GM21717 (cell line): ENCODE measurements at regions not wholly inside any gene's neighbourhood (a gene's known extent, or its start where the extent isn't known, plus 50 kb on each side); places are given as distances from the start of the nearest gene placed in this dataset.

Source experiments
- ATAC-seq: cut with Tn5 transposase; IDR thresholded peaks from one replicate; pipeline ENCODE4 v1.9.1; 2021; ENCODE audit warnings: mild to moderate bottlenecking, moderate library complexity; ENCODE audit not compliant: unreplicated experiment

DNA sequence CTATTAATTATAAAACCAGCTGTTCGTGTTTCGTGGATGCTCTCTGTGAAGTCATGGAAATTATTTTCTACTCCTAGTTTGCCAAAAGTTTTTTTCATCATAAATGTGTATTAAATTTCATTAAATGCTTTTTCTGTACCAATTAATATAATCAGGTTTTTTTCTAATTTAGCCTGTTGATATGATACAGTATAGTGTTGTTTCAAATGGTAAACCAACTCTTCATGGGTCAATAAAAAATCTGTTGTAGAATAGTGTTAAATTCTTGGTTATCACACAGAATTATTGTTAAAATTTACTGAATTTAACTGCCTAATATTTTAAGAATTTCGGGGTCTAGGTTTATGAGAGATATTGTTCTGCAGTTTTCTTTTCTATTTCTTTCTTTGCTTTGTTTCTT, 505.9 kb upstream of the MANEA start:
- ATAC-seq = no peak

DNA sequence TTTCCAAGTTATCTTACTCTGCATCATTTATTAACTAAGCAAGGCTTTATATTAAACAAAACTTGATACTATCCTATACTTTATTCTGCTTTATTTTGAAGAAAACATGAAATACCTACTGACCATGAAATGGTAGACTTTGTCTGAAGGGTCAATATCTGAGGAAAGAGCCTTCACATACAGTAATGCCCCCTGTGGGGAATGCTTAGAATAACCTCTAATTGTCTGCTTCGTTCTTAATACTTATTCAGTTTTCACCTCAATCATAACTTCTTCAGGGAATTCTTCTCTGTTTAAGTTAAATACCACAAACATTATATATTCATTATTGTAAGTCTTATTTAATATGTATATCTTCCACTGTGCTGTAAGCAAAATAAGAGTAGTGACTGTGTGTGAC, 498.9 kb upstream of the MANEA start:
- ATAC-seq = no peak

DNA sequence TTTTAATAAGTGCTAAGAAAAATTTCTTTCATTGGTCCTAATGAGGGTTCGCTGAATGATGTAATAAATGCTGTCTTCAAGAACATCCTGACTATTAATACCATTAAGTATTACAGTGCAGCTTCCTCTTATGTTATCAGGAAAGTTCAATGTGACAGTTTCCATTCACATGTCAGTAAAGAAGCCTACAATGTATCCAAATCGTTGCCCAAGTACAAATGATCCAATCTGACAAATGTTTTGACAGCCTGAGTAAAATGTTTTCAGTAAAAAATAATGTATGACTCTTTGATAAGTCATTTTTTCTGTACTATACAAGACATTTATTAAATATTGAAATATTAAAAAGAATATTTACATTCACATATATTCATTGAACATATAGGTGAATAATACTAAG, 496.1 kb upstream of the MANEA start:
- ATAC-seq = no peak

DNA sequence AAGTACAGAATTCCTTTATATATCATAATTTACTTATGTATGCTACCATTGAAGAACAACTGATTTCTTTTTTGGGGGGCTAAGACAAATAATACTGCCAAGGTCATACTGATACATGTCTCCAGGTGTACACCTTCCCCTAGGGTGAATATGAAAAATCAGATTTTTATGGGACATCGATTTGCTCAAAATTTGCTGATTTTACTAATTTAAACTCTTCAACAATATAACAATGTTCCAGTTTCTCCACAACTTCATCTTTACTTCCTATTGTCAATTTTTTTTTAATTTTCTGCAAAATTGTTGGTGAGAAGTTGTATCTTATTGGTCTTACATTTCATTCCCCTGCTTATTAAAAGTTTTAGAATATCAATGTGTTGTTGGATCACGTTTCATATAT, 495.4 kb upstream of the MANEA start:
- ATAC-seq = no peak

DNA sequence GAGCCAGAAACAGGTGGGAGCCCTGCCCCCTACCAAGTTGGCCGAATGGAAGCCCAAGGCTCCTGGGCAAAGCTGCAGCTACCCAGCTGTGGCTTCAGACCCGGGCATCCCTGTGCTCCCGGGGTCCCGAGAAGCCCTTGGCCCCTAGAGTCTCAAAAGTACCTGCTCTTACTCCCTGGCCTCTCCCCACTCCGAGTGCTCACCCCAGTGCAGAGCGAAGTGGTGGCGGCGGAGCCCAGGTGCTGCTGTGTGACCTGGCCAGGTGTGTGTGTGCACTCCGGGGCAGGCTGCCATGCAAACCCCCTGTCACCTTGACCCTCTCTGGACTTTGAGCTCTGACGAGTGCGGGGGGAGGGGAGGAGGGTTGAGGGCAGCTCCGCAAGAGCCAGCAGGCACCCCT, 493.8 kb upstream of the MANEA start:
- no peak for ATAC-seq

DNA sequence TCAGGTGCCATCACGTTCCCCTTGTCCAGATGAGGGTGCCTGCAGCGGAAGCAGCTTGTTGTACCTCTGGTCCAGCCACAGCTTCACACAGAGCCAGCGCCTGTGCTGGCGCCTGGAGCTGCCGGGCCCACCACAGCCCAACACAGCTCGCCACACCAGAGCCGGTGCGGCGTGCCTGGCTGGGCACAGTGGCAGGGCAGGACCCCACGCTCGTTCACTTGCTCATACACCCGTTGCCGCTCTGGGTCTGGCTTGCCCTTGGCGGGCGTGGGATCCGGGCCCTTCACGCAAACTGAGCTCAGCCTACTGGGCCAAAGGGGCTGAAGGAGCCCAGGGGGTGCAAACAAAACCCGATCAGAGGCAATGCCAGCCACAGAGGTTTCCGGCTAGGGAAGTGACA, 492.5 kb upstream of the MANEA start:
- no peak for ATAC-seq

DNA sequence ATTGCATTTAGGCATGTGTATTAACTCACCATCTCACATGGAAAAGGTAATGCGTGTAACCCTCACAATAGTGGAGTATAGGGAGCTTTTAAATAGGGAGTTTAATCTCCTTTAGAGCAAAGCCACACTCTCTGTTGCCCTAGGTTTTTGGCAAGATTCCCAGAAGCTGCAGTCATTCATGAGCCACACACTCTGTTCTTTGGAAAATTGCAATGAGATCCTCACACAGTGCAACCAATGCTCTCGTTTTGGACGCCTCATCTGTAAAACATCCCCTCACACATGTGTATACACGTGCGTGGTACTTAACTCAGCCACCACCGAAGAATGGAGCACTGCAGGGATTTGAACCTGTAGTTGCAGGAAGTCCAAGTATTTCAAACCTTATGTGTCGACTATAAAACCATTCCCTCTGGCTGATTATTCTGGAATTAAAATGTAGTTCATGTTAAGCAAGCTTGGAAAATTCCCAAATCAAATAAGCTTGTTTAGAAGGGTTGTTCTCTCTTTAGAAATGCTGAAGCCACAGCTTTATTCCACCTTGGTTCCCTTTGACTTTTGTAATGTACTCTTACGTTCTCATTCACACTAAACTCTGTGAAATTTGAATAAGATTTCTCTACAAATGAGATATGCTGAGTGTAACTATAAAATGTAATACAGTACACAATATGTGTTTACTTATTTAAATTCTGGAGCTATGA, 489.8 kb upstream of the MANEA start:
- ATAC-seq = no peak

- ATAC-seq = peak; percentile 91
Measured at GRCh38 chr6:95091823-95092436, 485.4 kb upstream of the MANEA start.

DNA sequence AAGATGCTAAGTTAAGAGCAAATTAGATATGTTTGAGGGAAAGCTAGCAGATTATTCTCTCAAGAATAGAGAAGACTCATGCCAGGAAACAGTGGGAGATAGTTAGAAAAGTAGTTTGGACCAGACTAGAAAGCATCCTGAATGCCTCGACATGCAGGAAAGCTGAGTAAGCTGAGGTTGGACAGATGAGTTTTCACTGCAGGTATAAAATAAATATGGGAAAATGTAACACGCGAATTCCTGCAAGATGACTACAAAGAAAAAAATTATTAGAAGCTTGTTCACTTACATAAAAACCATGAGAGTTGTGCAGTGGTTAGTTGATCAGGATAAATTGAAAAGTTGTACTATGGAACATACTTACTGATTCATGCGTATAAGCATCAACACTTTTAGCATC, 484.2 kb upstream of the MANEA start:
- ATAC-seq = no peak

DNA sequence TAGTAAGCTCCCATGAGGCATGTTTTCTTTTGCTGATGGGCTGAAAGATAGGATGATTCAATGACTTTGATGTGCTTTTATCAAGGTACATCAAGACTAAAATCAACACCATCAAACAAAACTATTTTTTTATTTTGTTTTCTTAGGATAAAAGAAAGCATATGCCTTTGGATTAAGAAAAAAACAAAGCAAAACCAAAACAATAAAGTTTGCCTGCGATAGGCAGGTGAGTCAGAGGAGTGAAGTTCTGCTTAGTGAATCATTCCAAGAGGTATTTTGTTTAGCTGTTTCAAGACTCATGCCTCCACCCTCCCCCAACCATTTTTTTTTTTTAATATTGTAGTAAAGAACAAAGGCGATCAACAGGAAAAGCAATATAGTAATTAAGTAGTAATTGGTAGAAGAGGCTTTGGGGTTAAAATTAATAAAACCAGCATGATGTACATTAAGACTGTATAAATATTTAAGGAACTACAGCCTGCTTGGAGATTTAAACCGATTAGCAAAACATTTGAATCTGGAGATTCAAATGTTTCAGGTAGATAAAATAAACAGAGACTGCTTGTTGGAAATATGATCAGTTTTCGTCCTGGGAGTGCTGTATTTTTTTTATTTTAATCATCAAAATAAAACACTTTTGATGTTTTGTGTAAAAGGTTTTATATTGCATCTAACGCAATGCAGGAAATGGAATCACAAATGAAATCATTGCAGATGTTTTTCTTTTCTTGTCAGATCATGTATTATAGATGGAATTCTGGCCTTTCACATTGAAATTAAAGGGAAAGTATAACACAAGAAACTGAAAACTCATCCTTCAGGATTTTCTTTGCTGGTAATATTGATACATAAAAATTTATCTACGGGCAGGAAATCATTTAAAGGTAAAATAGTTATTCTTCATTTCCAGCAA, 482.3 kb upstream of the MANEA start:
- ATAC-seq = no peak

- no peak for ATAC-seq
Measured at GRCh38 chr6:95095855-95096254, 481.5 kb upstream of the MANEA start.

DNA sequence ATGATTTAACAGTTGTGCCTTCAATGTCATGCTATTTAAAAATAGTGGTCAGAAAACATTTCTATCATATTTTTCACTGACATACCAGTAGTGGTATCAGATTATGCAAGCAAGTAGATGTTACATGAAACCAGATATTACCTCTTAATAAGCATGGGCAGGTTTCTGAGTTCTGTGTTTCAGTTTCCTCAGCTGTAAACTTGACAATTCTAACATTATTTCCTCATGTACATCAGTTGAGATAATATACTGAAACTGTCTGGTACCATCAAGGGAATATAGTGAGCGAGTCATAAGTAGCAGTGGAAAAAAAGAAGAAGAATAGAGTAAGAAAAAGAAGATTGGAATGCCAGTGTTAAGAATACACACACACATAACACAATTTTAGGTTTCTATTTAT, 477.9 kb upstream of the MANEA start:
- no peak for ATAC-seq

DNA sequence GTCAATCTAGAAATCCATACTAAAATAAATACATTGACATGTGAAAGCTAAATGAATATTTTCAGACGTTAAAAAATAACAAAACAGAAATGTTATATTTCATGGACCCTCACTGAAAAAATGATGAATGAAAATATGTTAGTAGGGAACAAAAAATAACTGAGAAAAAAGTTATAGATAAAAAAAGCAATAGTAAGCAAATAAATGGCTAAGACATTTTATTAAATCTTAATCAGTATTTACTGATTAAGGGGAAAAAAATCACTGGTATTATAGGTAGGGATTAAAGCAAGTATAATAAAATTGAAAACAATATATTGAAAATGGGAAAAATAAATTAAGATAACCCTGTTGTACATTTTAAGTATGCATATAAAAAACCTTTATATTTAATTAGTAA, 468.1 kb upstream of the MANEA start:
- no peak for ATAC-seq

- no peak for ATAC-seq
Measured at GRCh38 chr6:95110767-95111166, 466.6 kb upstream of the MANEA start.

DNA sequence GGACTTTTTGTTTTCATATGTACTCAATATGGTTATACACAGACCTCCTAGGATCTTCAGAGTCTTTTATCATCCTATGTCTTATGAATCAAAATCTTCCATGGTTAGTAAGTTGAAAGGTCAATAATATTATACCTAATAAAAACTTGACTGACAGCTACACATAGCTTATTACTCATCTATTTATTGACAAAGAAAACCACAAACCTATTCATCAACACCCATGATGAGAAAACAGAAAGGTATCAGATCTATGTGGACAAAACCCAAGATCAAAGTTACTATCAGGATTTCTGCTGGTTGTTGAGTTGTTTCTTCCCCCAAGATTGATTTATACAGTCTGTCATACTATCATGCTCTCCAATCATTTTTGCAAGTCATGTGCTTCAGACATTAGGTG, 460.1 kb upstream of the MANEA start:
- ATAC-seq = no peak

DNA sequence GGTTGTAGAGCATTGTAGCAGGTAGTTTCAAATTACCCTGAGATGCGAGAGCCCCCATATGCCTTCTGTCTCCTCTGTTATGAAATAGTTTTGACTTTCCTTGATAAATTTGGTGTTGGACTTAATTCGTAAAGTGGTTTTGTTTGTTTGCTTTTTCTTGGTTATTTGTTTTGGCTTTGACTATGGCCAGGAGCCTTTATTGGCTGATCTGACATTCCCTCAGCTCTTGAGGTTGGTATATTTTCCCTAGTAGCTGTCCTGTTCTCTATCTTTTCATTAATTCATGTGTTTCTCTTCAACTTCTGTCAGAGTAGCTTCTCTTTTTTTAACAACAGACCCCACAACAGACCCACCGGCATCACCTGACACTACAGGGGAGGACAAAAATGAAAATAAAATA, 457.4 kb upstream of the MANEA start:
- ATAC-seq = no peak

- ATAC-seq = no peak
Measured at GRCh38 chr6:95120984-95121383, 456.4 kb upstream of the MANEA start.

GRCh38 chr6:95127261-95127660, 450.1 kb upstream of the MANEA start:
- ATAC-seq = no peak

DNA sequence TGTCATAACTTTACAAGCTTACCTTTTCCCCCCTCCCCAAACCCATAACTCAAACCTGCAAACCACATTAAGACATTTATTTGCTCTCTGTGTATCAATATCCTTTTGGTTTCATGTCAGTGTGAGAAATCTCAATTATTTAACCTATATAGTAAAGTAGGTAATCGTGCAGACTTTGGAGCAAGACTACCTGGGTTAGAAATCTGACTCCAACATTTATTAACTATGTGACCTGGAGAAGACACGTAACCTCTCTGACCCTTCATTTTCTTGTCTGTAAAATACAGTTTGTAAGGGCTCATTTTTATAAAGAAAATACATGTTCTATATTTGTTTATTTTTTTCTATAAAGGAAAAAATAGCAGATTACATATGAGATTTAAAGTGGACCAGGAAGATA, 448.9 kb upstream of the MANEA start:
- no peak for ATAC-seq

DNA sequence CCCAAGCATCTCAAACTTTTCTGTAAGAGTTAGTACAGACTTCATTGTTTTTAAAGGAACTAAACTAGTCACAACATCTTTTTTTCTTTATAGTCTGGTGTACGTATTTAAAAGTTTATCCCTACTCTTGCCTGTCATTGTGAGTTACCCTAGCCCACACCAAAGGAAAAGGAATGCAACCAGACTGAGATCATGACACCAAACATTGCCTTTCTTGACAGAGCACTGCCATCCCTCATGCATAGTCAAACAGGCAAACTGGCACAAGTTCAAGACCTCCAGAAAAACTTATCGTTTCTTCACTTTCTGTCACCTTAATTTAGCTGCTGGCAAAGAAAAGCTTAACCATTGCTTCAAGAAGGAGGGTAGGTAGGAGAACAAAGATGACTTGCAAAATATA, 448.4 kb upstream of the MANEA start:
- ATAC-seq = no peak

DNA sequence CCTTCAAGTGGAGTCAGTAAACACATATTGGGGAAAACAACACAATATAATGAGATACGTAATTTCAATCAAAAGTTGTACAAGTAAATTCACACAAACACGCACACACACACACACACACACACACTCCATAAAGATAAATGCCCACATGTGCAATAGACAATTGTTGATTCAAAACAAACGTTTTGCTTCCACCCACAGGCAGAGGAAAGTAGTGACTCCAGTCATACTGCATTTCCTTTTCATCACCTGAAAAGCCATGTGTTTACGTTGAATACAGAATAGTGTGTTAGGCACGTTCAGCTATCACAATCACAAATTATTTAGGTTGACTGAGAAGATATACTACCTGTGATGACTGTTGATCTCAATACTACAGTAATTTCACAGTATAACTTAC, 443.8 kb upstream of the MANEA start:
- ATAC-seq = no peak

- no peak for ATAC-seq
Measured at GRCh38 chr6:95135182-95135581, 442.2 kb upstream of the MANEA start.
